ENCODE measurements at regions not wholly inside any gene's neighbourhood (a gene's known extent, or its start where the extent isn't known, plus 50 kb on each side); places are given as distances from the start of the nearest gene placed in this dataset.
A peak's percentile ranks its signal among the peaks of the same experiment; 100 is the strongest.
"Not testable (repeated sequence)": the region's sequence is repeated elsewhere in the genome, so short reads cannot be mapped to it uniquely, and the experiment has no call there.

DNA sequence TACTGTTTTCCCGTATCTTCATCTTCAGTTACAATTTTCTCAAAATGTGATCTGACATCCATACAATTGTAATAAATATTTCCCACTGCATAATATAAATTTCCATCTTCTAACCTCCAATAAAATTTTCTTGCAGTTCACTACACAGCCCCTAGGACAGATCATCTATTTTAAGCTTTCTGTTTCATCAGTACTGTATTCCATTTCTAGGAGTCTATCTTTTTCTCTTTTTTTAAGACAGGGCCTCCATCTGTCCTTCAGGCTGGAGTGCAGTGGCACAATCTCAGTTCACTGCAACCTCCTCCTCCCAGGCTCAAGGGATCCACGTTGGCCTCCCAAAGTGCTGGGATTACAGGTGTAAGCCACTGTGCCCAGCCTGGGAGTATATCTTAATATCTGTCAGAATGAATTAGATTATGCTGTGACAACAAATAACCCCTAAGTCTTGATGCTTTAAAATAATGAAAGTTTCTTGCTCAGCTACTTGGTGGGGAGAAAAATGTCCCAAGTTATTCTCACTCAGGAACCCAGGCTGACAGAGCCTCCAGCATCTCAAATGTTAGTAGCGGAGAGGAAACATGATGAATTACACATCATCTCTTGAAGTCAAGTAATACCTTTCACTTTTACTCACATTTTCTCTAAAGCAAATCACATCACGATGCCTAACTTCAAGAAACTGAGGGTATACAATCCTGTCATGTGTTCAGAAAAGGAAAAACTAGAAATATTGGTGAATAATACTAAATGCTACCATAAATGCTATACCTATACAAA is 92.2 kb downstream of the BUD13 start:
- no peak for DNase-seq (ENCODE audit: missing footprints)
- intact Hi-C loops (cut with DNase I) = no loop called here
- no peak for ATAC-seq

DNA sequence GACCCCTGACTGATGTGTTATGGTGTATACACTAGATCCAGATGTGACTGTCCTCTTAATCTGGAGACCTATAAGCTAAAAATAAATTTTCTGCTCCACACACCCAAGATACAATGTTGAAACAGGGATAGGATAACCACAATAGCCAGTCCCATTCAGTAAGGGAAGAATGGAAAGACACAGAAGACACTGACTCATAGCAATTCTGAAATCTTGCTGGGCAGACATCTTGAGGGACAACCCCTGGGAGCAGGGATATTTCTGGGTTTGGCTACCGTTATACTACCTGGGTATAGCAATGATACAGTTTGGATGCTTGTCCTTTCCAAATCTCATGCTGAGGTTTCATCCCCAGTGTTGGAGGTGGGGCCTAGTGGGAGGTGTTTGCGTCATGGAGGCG is 93.9 kb downstream of the BUD13 start:
- DNase-seq (ENCODE audit: missing footprints) (no peak), ATAC-seq (no peak)
- intact Hi-C loops (cut with DNase I) = no loop called here

DNA sequence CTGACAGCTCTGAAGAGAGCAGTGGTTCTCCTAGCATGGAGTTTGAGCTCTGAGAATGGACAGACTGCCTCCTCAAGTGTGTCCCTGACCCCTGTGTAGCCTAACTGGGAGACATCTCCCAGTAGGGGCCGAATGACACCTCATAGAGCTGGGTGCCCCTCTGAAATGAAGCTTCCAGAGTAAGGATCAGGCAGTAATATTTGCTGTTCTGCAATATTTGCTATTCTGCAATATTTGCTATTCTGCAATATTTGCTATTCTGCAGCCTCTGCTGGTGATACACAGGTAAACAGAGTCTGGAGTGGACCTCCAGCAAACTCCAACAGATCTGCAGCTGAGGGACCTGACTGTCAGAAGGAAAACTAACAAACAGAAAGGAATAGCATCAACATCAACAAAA is 105.5 kb downstream of the BUD13 start:
- ATAC-seq; DNase-seq (ENCODE audit: missing footprints); intact Hi-C loops (cut with DNase I): not testable (repeated sequence)

DNA sequence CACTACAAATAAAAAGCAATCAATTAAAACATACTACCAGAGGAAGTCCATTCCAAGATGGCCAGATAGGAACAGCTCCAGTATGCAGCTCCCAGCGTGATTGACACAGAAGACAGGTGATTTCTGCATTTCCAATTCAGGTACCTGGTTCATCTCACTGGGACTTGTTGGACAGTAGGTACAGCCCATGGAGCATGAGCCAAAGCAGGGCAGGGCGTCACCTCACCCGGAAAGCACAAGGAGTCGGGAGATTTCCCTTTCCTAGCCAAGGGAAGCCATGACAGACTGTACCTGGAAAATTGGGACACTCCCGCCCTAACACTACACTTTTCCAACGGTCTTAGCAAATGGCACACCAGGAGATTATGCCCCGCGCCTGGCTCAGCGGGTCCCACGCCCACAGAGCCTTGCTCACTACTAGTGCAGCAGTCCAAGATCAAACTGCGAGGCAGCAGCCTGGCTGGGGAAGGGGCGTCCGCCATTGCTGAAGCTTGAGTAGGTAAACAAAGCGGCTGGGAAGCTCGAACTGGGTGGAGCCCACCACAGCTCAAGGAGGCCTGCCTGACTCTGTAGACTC is 106.0 kb downstream of the BUD13 start:
- DNase-seq (ENCODE audit: missing footprints); ATAC-seq; intact Hi-C loops (cut with DNase I): not testable (repeated sequence)

DNA sequence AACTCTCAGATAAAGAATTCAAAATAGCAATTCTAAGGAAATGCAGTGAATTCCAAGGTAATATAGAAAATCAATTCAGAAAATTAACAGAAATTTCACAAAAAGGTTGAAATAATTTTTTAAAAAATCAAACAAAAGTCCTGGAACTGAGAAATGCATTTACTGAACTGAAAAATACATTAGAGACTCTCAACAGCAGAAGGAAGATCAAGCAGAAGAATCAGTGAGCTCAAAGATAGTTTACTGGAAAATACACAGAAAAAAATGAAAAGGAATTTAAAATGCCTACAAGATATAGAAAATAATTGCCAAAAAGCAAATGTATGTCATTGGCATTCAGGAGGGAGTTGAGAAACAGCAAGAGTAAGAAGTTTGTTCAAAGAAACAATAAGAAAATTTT is 107.3 kb downstream of the BUD13 start:
- DNase-seq (ENCODE audit: missing footprints) = no peak
- ATAC-seq = no peak
- intact Hi-C loops (cut with DNase I) = no loop called here

DNA sequence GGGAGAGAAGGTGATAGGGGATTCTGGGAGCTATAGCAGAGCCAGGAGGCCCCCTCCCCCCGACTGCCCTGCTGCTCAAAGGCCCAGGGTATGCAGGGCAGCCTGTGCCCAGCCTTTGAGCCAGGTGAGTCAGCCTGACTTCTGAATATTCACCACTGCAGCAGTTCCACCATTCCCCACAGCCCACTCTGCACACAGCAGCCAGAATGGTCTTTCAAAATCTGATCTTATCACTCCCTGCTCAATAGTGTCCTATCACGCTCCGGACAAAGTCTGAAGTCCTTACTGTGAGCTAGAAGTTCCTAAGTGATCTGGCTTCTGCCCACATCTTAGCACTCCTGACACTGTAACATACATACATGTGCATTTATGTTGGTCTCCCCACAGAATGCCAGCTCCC is 111.7 kb downstream of the BUD13 start:
- no peak for ATAC-seq
- DNase-seq (ENCODE audit: missing footprints) = no peak
- intact Hi-C loops (cut with DNase I) = no loop called here

DNA sequence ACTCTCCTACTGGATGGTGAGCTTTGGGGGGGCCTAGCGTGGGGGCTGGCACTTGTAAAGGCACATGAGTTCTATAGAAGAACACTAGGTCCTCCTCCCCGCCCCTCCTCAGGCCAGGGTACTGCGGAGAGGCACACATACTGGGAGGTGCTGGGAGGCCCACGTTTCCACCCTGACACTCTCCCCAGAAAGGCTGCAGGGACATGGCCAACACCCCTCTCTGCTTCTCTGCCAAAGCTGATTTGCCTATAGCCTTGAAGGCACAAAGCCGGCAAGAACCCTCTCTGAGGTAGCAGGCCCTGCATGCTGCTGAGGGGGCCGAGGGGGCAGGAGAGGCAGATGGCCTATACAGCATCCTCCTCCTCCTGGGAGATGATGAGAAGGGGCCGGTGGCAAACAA is 112.8 kb downstream of the BUD13 start:
- no peak for DNase-seq (ENCODE audit: missing footprints)
- no peak for ATAC-seq
- intact Hi-C loops (cut with DNase I) = no loop called here

DNA sequence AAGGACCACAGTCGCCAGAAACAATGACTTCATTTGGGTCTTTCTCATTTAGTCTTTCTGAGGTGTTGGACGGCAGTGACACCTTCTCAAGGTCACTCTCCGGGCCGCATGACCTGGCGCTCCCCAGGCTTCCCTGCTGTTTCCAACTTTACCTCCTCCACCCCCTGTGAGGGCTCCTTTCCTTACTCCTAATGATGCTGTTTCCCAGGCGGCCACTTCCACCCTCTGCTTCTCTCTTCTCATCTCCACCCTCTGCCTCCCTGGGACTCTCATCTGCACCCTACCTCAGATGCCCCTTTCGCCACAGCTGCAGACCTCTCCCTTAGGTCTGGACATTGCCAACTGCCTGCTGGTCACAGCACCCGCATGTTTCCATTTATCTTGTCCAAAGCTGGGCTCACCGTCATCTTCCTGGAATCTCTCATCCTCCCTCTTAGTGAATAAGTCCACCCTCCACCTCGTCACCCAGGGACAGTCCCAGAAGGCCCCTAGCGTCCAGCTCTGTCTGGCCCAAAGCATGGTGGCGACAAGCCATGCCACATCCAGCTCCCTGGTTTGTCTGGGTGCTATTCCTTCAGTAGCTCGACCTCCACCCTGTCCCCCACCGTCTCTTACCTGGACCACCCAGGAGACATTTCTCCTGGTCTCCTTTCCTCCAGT is 113.8 kb downstream of the BUD13 start:
- no peak for ATAC-seq
- no peak for DNase-seq (ENCODE audit: missing footprints)
- intact Hi-C loops (cut with DNase I) = no loop called here

DNA sequence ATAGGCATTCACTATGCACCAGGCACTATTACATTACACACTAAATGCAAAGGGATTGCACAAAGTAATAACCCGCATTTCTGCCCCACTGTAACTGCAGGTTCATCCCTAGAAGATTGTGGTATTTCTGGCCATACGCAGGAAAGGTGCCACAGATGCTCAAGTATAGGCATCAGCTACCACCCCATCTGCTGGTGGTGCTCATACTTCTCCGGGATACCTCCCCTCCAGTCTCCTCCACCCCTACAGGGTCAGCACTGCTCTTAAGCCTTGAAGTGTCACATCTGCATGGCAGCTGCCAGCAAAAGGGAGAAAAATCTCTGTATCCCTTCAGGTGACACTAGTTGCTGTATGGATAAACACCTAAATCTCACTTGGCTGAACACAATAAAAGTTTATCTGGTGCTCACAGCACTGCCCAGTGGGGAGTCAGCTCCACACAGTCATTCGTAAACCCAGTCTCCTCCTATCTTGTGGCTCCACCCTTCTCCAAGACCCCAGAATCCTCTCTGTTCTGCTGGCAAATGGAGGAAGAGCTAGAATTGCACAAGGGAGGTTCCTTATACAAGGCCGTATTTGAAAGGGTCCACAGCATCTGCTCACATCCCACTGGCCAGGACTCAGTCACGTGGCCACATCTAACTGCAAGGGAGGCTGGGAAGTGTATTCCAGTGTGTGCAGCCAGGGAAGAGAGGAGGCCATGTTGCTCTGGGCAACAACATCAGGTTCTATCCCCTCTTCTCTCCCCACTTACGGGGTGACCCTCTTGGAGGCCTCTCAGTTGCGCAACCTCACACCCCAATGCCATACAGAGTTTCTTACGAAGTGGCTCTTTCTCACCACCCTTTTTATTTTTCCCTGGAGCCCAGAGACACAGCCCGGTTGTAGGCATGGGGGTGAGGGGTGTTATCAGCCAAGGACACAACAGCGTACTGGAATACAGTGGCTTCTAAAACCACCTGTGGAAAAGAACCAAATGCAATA is 114.7 kb downstream of the BUD13 start:
- DNase-seq (ENCODE audit: missing footprints) (no peak), ATAC-seq (no peak)
- intact Hi-C loops (cut with DNase I) = no loop called here

DNA sequence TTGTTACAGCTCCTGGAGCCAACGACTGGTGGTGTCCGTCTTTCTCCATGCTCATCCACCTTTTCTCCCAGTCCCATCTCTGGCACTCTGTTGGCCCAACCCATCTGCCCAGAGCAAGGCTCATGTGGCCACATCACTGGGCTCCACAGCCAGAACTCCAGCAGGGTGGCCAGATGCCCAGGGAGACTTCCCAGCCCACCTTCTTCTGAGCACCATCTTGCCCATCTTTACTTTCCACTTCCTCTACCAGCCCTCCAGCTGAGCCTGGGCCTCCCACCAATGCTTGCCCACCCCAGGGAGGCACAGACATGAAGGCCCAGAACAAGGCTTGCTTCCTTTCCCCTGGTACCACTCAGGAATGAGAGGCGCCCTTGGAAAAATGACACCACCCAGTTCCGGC is 116.8 kb downstream of the BUD13 start:
- no peak for ATAC-seq
- intact Hi-C loops (cut with DNase I) = no loop called here
- no peak for DNase-seq (ENCODE audit: missing footprints)

DNA sequence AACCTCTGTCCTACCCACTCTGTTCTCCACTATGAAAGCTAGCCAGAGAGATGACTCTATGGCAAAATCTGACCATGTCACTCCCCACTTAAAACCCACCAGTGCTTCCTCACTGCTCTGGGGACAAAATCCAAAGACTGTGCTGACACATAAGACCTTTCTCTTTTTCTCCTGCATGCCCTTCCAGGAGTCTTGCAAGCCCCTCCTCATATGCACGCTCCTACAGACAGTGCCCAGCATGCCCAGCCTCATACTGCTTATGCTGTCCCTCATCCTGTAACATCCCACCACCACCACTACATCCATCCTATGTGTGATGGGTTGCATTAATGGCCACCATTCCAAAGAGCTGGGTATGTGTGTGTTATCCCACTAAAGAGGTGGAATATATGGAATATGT is 118.3 kb downstream of the BUD13 start:
- intact Hi-C loops (cut with DNase I) = no loop called here
- DNase-seq (ENCODE audit: missing footprints) = no peak
- no peak for ATAC-seq

DNA sequence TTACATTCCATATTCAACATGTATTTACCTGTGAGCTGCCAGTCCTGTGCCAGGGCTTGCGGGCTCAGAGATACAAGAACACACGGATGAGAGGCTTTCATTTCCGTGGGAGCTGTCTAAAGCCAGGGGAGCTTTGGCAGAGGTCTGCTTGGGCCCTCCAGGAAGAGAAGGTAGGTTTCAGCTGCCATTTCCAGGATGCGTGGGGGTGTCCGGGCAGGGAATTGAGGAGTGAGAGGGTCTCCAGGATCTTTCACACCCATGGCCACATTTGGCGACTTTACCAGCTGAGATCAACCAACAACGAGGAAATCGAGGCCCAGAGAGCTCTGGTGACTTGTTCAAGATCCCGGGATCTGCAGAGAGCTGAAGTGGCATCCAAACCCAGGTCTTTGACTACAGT is 119.6 kb downstream of the BUD13 start:
- intact Hi-C loops (cut with DNase I) = no loop called here
- no peak for DNase-seq (ENCODE audit: missing footprints)
- no peak for ATAC-seq

DNA sequence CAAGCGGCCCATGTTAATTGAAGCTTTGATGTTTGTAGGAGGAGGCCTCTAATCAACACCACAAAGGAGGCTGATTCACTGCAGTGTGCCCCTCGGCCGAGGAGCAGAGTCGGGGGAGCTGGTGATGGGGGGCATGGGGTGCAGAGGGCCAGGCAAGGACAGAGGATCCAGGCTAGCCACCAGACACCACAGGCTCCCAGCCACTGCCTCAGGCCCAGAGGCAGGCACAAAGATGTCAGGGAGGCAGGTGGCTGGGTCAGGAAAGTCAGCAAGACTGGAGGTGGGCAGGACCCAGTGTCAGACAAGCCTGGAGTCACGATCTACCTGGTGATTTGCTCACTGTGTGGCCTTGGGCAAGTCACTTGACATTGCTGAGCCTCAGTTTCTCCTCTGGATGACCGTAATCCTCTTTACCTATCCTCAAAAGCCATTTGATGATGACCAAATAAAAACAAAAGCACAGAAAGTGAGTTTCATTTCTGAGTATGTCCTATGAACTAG is 121.0 kb downstream of the BUD13 start:
- no peak for ATAC-seq
- intact Hi-C loops (cut with DNase I) = no loop called here
- no peak for DNase-seq (ENCODE audit: missing footprints)

DNA sequence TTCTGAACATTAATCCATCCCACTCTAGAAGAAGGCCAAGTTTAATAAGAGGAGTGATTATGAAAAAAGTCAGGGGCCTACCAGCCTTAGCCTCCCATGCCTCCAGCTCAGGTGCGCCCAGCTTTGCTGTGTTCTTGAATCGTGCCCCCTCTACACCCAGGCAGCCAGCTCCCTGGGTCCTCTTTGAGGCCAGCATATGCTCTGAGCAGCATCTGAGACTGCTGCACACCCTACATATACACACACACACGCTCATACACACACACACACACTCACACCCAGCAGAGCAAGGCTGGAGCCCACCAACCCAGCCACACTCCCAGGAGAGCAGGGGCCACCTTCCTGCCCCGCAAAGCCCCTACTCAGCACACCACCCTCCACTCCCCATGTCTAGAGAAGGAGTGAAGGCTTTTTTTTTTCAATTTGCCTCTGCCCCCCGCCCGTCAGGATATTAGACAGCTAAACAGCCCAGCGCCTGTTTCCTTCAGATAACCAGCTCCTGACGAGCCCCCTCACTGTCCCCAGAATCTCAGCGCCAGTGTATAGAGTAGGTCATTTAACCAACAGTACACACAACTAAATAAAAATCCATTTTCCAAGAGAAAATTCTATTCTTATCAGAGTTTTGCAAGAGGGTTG is 121.6 kb downstream of the BUD13 start:
- no peak for ATAC-seq
- intact Hi-C loops (cut with DNase I) = no loop called here
- no peak for DNase-seq (ENCODE audit: missing footprints)

DNA sequence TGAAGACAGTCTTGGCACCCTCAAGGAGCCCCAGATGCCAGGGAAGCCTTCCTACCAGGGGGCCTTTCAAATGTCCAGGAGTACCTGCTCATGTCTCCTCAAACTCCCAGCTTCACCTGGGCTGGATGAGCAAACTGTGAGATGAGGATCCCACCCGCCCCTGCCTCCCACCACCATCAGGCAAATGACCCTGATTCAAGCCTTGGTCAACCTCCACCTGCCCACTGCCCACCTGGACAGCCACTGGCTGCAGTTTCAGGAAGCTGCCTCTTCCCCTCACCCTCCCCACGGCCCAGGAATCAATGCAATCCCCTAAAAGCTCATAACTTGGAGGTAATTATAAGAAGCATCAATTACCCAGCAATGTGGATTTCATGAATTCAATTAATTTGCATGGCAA is 122.7 kb downstream of the BUD13 start:
- DNase-seq (ENCODE audit: missing footprints) (no peak), ATAC-seq (no peak)
- intact Hi-C loops (cut with DNase I) = no loop called here

DNA sequence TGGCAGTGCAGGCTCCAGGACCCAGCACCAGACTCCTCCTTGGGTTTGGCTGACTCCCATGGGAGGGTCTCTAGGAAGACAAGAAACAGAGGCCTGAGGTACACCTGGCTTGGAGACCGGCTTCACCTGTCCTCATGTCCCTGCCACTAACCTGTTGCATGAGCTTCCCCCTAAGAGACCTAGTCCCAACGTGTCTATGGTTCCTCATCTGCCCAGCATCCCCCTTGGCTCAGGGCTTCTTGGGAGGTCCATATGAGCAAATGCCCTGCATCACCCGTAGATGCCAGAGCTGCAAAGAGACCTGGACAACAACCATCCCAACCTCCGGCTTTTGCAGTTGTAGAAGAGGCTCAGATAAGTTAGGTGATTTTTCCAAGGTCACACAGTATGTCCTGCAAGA is 123.5 kb downstream of the BUD13 start:
- intact Hi-C loops (cut with DNase I) = loop anchor here (10.0 kb wide), 1 partner anchor 434 kb away; no protein-coding TSS in a partner anchor
- DNase-seq (ENCODE audit: missing footprints) = no peak
- peak; percentile 20 for ATAC-seq

DNA sequence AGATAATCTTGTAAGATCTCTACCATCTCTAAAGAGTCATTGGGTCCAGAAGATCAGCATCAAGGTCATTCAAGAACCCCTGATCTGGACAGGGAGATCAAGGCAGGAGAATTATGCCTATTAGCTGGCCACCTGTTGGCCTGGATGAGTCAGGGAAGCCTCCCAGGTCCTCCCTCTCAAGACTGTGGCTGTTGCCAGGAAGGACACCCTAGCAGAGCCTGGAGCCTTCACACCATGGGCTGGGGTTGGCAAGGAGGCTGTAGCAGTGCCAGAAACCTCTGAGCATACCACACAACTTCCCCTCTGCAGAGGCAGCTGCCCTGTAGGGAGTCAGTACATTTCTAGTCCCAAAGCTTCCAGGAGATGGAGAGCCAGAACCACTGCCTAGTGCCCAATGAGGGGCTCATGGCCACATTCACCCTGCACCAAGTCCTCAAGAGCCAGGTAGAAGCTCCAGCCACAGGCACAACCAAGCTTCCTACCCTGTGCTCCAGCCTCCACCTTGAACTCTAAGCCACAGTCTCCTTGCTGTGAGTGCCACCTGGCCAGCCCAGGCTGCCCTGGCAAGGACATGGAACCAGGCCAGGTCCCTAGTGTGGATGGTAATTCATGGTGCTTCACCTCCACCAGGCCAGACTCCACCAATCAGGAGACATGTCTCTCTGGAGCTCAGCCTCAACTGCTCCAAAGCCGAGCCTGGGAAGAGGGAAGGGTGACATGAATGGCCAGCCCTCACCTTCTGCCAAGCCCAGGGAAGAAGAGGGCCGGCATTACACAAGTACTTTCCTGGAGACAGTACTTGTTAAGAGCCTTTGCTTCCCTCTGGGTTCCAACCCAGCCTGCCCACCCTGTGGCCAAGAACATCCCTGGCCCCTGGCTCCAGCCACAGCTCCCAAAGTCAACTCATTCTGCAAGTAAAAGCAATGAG is 124.3 kb downstream of the BUD13 start:
- ATAC-seq (no peak), DNase-seq (ENCODE audit: missing footprints) (no peak)
- intact Hi-C loops (cut with DNase I) = loop anchor here (10.0 kb wide), 1 partner anchor 434 kb away; no protein-coding TSS in a partner anchor
